Stimulated activated effector memory CD8-positive, alpha-beta T cell treated with anti-CD3 and anti-CD28 coated beads, Interleukin-12 subunit alpha, Interleukin-12 subunit beta, amount 100 ng/mL, for 72 hours (primary cell): ENCODE measurements at regions not wholly inside any gene's neighbourhood (a gene's known extent, or its start where the extent isn't known, plus 50 kb on each side); places are given as distances from the start of the nearest gene placed in this dataset.
"Not testable (repeated sequence)": the region's sequence is repeated elsewhere in the genome, so short reads cannot be mapped to it uniquely, and the experiment has no call there.

Source experiments
- ATAC-seq: fragments of 150-1000 bp; cut with Tn5 transposase; 2 replicates; pipeline ENCODE4 v1.10.0; 2021
- DNase-seq, 2 donors: peaks; one replicate each; pipeline ENCODE4 v3.0.0; 2021 to 2022; ENCODE audit warnings: low spot score in 2 of 2
- H3K27ac Mint-ChIP-seq: one replicate; pipeline ENCODE4 v1.8.0; 2022; ENCODE audit warnings: mild to moderate bottlenecking, mixed read lengths
- H3K36me3 Mint-ChIP-seq: one replicate; pipeline ENCODE4 v1.8.0; 2022; ENCODE audit warnings: mild to moderate bottlenecking, mixed read lengths
- H3K4me1 Mint-ChIP-seq: one replicate; pipeline ENCODE4 v1.8.0; 2022; ENCODE audit warnings: mixed read lengths
- H3K4me3 Mint-ChIP-seq: one replicate; pipeline ENCODE4 v1.8.0; 2022; ENCODE audit warnings: mild to moderate bottlenecking, mixed read lengths
- H3K9me3 Mint-ChIP-seq: one replicate; pipeline ENCODE4 v1.8.0; 2022; ENCODE audit warnings: mixed read lengths

GRCh38 chr4:56156141-56156540 is 207.4 kb downstream of the CEP135 start:
- ATAC-seq (no peak), DNase-seq (no peak)
- no peaks in the 10 kb centered on the region for H3K9me3 Mint-ChIP-seq
- H3K36me3 Mint-ChIP-seq: no peaks in the 10 kb centered on the region
- H3K4me1 Mint-ChIP-seq: no peaks in the 10 kb centered on the region
- no peak overlapping the region for H3K4me3 Mint-ChIP-seq
- H3K27ac Mint-ChIP-seq: no peak overlapping the region

- DNase-seq (no peak), ATAC-seq (no peak)
- no peaks in the 10 kb centered on the region for H3K36me3 Mint-ChIP-seq
- H3K9me3 Mint-ChIP-seq: no peaks in the 10 kb centered on the region
- H3K4me3 Mint-ChIP-seq: no peak overlapping the region
- H3K27ac Mint-ChIP-seq: no peak overlapping the region
- H3K4me1 Mint-ChIP-seq: no peaks in the 10 kb centered on the region
These were observed 206.7 kb downstream of the CEP135 start for GRCh38 chr4:56155432-56155831.

- Mint-ChIP-seq H3K9me3 (no peaks in the 10 kb centered on the region), H3K36me3 (no peaks in the 10 kb centered on the region), H3K27ac (no peak overlapping the region), H3K4me1 (no peaks in the 10 kb centered on the region), H3K4me3 (no peak overlapping the region)
- ATAC-seq (no peak), DNase-seq (no peak)
These were observed 200.8 kb downstream of the CEP135 start for GRCh38 chr4:56149591-56149990.

GRCh38 chr4:56148428-56148827 is 199.7 kb downstream of the CEP135 start:
- Mint-ChIP-seq H3K4me3 (no peak overlapping the region), H3K27ac (no peak overlapping the region), H3K36me3 (no peaks in the 10 kb centered on the region), H3K4me1 (no peaks in the 10 kb centered on the region), H3K9me3 (no peaks in the 10 kb centered on the region)
- DNase-seq: no peak
- ATAC-seq: no peak

GRCh38 chr4:56147371-56147770 is 198.6 kb downstream of the CEP135 start:
- Mint-ChIP-seq H3K4me3 (no peak overlapping the region), H3K9me3 (no peaks in the 10 kb centered on the region), H3K36me3 (no peaks in the 10 kb centered on the region), H3K27ac (no peak overlapping the region), H3K4me1 (no peaks in the 10 kb centered on the region)
- ATAC-seq (no peak), DNase-seq (no peak)

GRCh38 chr4:56146956-56147355 is 198.2 kb downstream of the CEP135 start:
- H3K4me3 Mint-ChIP-seq: no peak overlapping the region
- no peaks in the 10 kb centered on the region for H3K4me1 Mint-ChIP-seq
- no peak overlapping the region for H3K27ac Mint-ChIP-seq
- no peaks in the 10 kb centered on the region for H3K9me3 Mint-ChIP-seq
- DNase-seq (no peak), ATAC-seq (no peak)
- H3K36me3 Mint-ChIP-seq: no peaks in the 10 kb centered on the region

- H3K9me3 Mint-ChIP-seq: no peaks in the 10 kb centered on the region
- no peak overlapping the region for H3K27ac Mint-ChIP-seq
- ATAC-seq: no peak
- H3K4me1 Mint-ChIP-seq: no peaks in the 10 kb centered on the region
- H3K4me3 Mint-ChIP-seq: no peak overlapping the region
- no peak for DNase-seq
- no peaks in the 10 kb centered on the region for H3K36me3 Mint-ChIP-seq
These were observed 193.3 kb downstream of the CEP135 start for GRCh38 chr4:56142088-56142487.

GRCh38 chr4:56139241-56139827 is 190.6 kb downstream of the CEP135 start:
- H3K27ac Mint-ChIP-seq: no peak overlapping the region
- ATAC-seq: no peak
- H3K36me3 Mint-ChIP-seq: no peaks in the 10 kb centered on the region
- H3K9me3 Mint-ChIP-seq: no peaks in the 10 kb centered on the region
- H3K4me3 Mint-ChIP-seq: no peak overlapping the region
- DNase-seq: no peak
- no peaks in the 10 kb centered on the region for H3K4me1 Mint-ChIP-seq

GRCh38 chr4:56134834-56135233 is 186.1 kb downstream of the CEP135 start:
- H3K4me1 Mint-ChIP-seq, H3K36me3 Mint-ChIP-seq, ATAC-seq, H3K27ac Mint-ChIP-seq, H3K9me3 Mint-ChIP-seq, H3K4me3 Mint-ChIP-seq, DNase-seq: not testable (repeated sequence)

GRCh38 chr4:56134266-56134665 is 185.5 kb downstream of the CEP135 start:
- no peak for DNase-seq
- no peaks in the 10 kb centered on the region for H3K4me1 Mint-ChIP-seq
- H3K27ac Mint-ChIP-seq: no peak overlapping the region
- H3K36me3 Mint-ChIP-seq: no peaks in the 10 kb centered on the region
- ATAC-seq: no peak
- H3K9me3 Mint-ChIP-seq: no peaks in the 10 kb centered on the region
- H3K4me3 Mint-ChIP-seq: no peak overlapping the region

- no peaks in the 10 kb centered on the region for H3K4me1 Mint-ChIP-seq
- H3K9me3 Mint-ChIP-seq: no peaks in the 10 kb centered on the region
- no peak overlapping the region for H3K27ac Mint-ChIP-seq
- H3K4me3 Mint-ChIP-seq: no peak overlapping the region
- ATAC-seq: no peak
- H3K36me3 Mint-ChIP-seq: no peaks in the 10 kb centered on the region
- no peak for DNase-seq
These were observed 184.1 kb downstream of the CEP135 start for GRCh38 chr4:56132835-56133234.

GRCh38 chr4:56132188-56132587 is 183.4 kb downstream of the CEP135 start:
- not testable (repeated sequence) for H3K36me3 Mint-ChIP-seq, DNase-seq, H3K4me3 Mint-ChIP-seq, ATAC-seq, H3K4me1 Mint-ChIP-seq, H3K9me3 Mint-ChIP-seq, H3K27ac Mint-ChIP-seq

- Mint-ChIP-seq H3K4me3 (no peak overlapping the region), H3K27ac (no peak overlapping the region), H3K4me1 (no peaks in the 10 kb centered on the region), H3K36me3 (no peaks in the 10 kb centered on the region), H3K9me3 (no peaks in the 10 kb centered on the region)
- no peak for ATAC-seq
- DNase-seq: no peak
These were observed 181.9 kb downstream of the CEP135 start for GRCh38 chr4:56130606-56131155.

GRCh38 chr4:56129431-56129861 is 180.7 kb downstream of the CEP135 start:
- DNase-seq (no peak), ATAC-seq (no peak)
- H3K36me3 Mint-ChIP-seq: no peaks in the 10 kb centered on the region
- H3K9me3 Mint-ChIP-seq: no peaks in the 10 kb centered on the region
- no peaks in the 10 kb centered on the region for H3K4me1 Mint-ChIP-seq
- no peak overlapping the region for H3K27ac Mint-ChIP-seq
- no peak overlapping the region for H3K4me3 Mint-ChIP-seq

GRCh38 chr4:56128213-56128612 is 179.5 kb downstream of the CEP135 start:
- no peak for ATAC-seq
- DNase-seq: no peak
- no peaks in the 10 kb centered on the region for H3K4me1 Mint-ChIP-seq
- no peak overlapping the region for H3K27ac Mint-ChIP-seq
- no peak overlapping the region for H3K4me3 Mint-ChIP-seq
- H3K9me3 Mint-ChIP-seq: no peaks in the 10 kb centered on the region
- H3K36me3 Mint-ChIP-seq: no peaks in the 10 kb centered on the region

GRCh38 chr4:56127716-56128115 is 179.0 kb downstream of the CEP135 start:
- Mint-ChIP-seq H3K27ac (no peak overlapping the region), H3K4me1 (no peaks in the 10 kb centered on the region), H3K36me3 (no peaks in the 10 kb centered on the region), H3K4me3 (no peak overlapping the region), H3K9me3 (no peaks in the 10 kb centered on the region)
- ATAC-seq (no peak), DNase-seq (no peak)

- no peaks in the 10 kb centered on the region for H3K9me3 Mint-ChIP-seq
- ATAC-seq (no peak), DNase-seq (no peak)
- no peak overlapping the region for H3K4me3 Mint-ChIP-seq
- no peaks in the 10 kb centered on the region for H3K36me3 Mint-ChIP-seq
- no peak overlapping the region for H3K27ac Mint-ChIP-seq
- no peaks in the 10 kb centered on the region for H3K4me1 Mint-ChIP-seq
These were observed 174.8 kb downstream of the CEP135 start for GRCh38 chr4:56123547-56123946.
